H9 (cell line): ENCODE measurements at regions not wholly inside any gene's neighbourhood (a gene's known extent, or its start where the extent isn't known, plus 50 kb on each side); places are given as distances from the start of the nearest gene placed in this dataset.

Source experiments
- DNase-seq: peaks from one replicate; pipeline ENCODE4 v3.0.0-alpha.2; 2017
- H2AFZ ChIP-seq: one replicate; pipeline ENCODE4 v1.6.1; 2013; ENCODE audit warnings: mild to moderate bottlenecking, low read length, control low read depth, moderate library complexity
- H2AK5ac ChIP-seq: 2 replicates; pipeline ENCODE4 v1.6.1; 2013; ENCODE audit warnings: low read length, control low read depth, mixed read lengths; ENCODE audit not compliant: insufficient read length
- H2BK120ac ChIP-seq: one replicate; pipeline ENCODE4 v1.6.1; 2013; ENCODE audit warnings: low read depth, mild to moderate bottlenecking, low read length, control low read depth, inconsistent platforms; ENCODE audit not compliant: poor library complexity, severe bottlenecking
- H2BK12ac ChIP-seq: 2 replicates; pipeline ENCODE4 v1.6.1; 2013; ENCODE audit warnings: low read length, control low read depth, mixed read lengths, low read depth; ENCODE audit not compliant: insufficient read length
- H2BK15ac ChIP-seq: 2 replicates; pipeline ENCODE4 v1.6.1; 2013; ENCODE audit warnings: low read depth, low read length, control low read depth
- H2BK20ac ChIP-seq: one replicate; pipeline ENCODE4 v1.6.1; 2013; ENCODE audit warnings: low read depth, mild to moderate bottlenecking, low read length, control low read depth, inconsistent platforms; ENCODE audit not compliant: poor library complexity, severe bottlenecking
- H2BK5ac ChIP-seq: 2 replicates; pipeline ENCODE4 v1.6.1; 2013; ENCODE audit warnings: low read length, control low read depth, mixed read lengths; ENCODE audit not compliant: insufficient read length
- H3K14ac ChIP-seq: 2 replicates; pipeline ENCODE4 v1.6.1; 2013; ENCODE audit warnings: low read length, control low read depth; ENCODE audit not compliant: insufficient read depth
- H3K18ac ChIP-seq: 2 replicates; pipeline ENCODE4 v1.6.1; 2013; ENCODE audit warnings: low read depth, mild to moderate bottlenecking, mixed read lengths, low read length, control low read depth; ENCODE audit not compliant: insufficient read length
- H3K23ac ChIP-seq: 2 replicates; pipeline ENCODE4 v1.6.1; 2013; ENCODE audit warnings: low read length, control low read depth, mixed read lengths, low read depth; ENCODE audit not compliant: insufficient read length
- H3K23me2 ChIP-seq: 2 replicates; pipeline ENCODE4 v1.6.1; 2013; ENCODE audit warnings: low read depth, mild to moderate bottlenecking, mixed read lengths, low read length, control low read depth; ENCODE audit not compliant: insufficient read length, poor library complexity, severe bottlenecking
- H3K27ac ChIP-seq: 2 replicates; pipeline ENCODE4 v1.5.1; 2013; ENCODE audit warnings: low read length, control low read depth, mixed read lengths, low read depth; ENCODE audit not compliant: insufficient read length
- H3K27me3 ChIP-seq: 2 replicates; pipeline ENCODE4 v1.6.1; 2013; ENCODE audit warnings: low read length, control low read depth, inconsistent platforms; ENCODE audit not compliant: insufficient read depth
- H3K4ac ChIP-seq: 2 replicates; pipeline ENCODE4 v1.6.1; 2013; ENCODE audit warnings: low read depth, mild to moderate bottlenecking, control low read depth, inconsistent platforms, low read length, moderate library complexity
- H3K4me1 ChIP-seq: 2 replicates; pipeline ENCODE4 v1.6.1; 2013; ENCODE audit warnings: low read length, control low read depth, inconsistent platforms; ENCODE audit not compliant: insufficient read depth
- H3K4me2 ChIP-seq: 2 replicates; pipeline ENCODE4 v1.6.1; 2013; ENCODE audit warnings: low read length, control low read depth, mixed read lengths; ENCODE audit not compliant: insufficient read length, insufficient read depth
- H3K56ac ChIP-seq: 2 replicates; pipeline ENCODE4 v1.6.1; 2013; ENCODE audit warnings: low read depth, mild to moderate bottlenecking, mixed read lengths, low read length, control low read depth; ENCODE audit not compliant: insufficient read length
- H3K79me1 ChIP-seq: 2 replicates; pipeline ENCODE4 v1.6.1; 2013; ENCODE audit warnings: low read depth, mild to moderate bottlenecking, moderate library complexity, low read length, control low read depth, inconsistent platforms; ENCODE audit not compliant: insufficient read depth, poor library complexity, severe bottlenecking
- H3K79me2 ChIP-seq: 2 replicates; pipeline ENCODE4 v1.6.1; 2013; ENCODE audit warnings: low read length, control low read depth, inconsistent platforms; ENCODE audit not compliant: insufficient read depth
- H3K9ac ChIP-seq: 2 replicates; pipeline ENCODE4 v1.6.1; 2013; ENCODE audit warnings: low read length, control low read depth, mixed read lengths; ENCODE audit not compliant: insufficient read length; ENCODE audit errors: extremely low read depth
- H3K9me3 ChIP-seq: one replicate; pipeline ENCODE4 v1.6.1; 2013; ENCODE audit warnings: low read depth, low read length, inconsistent platforms; ENCODE audit not compliant: control insufficient read depth
- H3T11ph ChIP-seq: one replicate; pipeline ENCODE4 v1.6.1; 2013; ENCODE audit warnings: mild to moderate bottlenecking, low read length, control low read depth, inconsistent platforms
- H4K20me1 ChIP-seq: one replicate; pipeline ENCODE4 v1.6.1; 2013; ENCODE audit not compliant: control insufficient read depth, insufficient read length, insufficient read depth
- H4K5ac ChIP-seq: 2 replicates; pipeline ENCODE4 v1.6.1; 2013; ENCODE audit warnings: low read depth, mild to moderate bottlenecking, mixed read lengths, low read length, control low read depth; ENCODE audit not compliant: insufficient read length
- H4K8ac ChIP-seq: replicated peaks from 2 replicates; pipeline ENCODE4 v1.6.1; 2013; ENCODE audit warnings: low read length, control low read depth, mixed read lengths, low read depth; ENCODE audit not compliant: insufficient read length
- H4K91ac ChIP-seq: 2 replicates; pipeline ENCODE4 v1.6.1; 2013; ENCODE audit warnings: low read depth, mild to moderate bottlenecking, moderate library complexity, mixed read lengths, low read length, control low read depth; ENCODE audit not compliant: insufficient read length
- H3K27ac Mint-ChIP-seq, 3 experiments: 2 replicates in 2 of 3; 3 replicates in 1 of 3; pipeline ENCODE4 v1.8.0; 2020 to 2021; ENCODE audit warnings: mixed read lengths in 3 of 3, mild to moderate bottlenecking in 1 of 3, moderate library complexity in 1 of 3
- H3K27me3 Mint-ChIP-seq: 2 replicates; pipeline ENCODE4 v1.8.0; 2021; ENCODE audit warnings: low read depth, mild to moderate bottlenecking, moderate library complexity, mixed read lengths
- H3K36me3 Mint-ChIP-seq, 3 experiments: 2 replicates in 2 of 3; 3 replicates in 1 of 3; pipeline ENCODE4 v1.8.0; 2020 to 2021; ENCODE audit warnings: low read depth in 3 of 3, mixed read lengths in 3 of 3; ENCODE audit not compliant: insufficient read depth in 1 of 3
- H3K4me1 Mint-ChIP-seq, 2 experiments: 2 replicates each; pipeline ENCODE4 v1.8.0; 2020; ENCODE audit warnings: mixed read lengths in 2 of 2
- H3K4me3 Mint-ChIP-seq, 2 experiments: 2 replicates in 1 of 2; 3 replicates in 1 of 2; pipeline ENCODE4 v1.8.0; 2020 to 2021; ENCODE audit warnings: mild to moderate bottlenecking in 2 of 2, mixed read lengths in 2 of 2, moderate library complexity in 1 of 2
- H3K9me3 Mint-ChIP-seq, 2 experiments: 2 replicates in 1 of 2; 3 replicates in 1 of 2; pipeline ENCODE4 v1.8.0; 2020; ENCODE audit warnings: mild to moderate bottlenecking in 2 of 2, mixed read lengths in 2 of 2, moderate library complexity in 1 of 2
- WGBS: extraction: QIAGEN DNeasy Blood & Tissue Kit; methylation state at CpG from one replicate; pipeline ENCODE4 v1.1.7; 2013; ENCODE audit warnings: missing lambda C conversion rate, low lambda C conversion rate, mixed read lengths; ENCODE audit not compliant: insufficient read length; ENCODE audit errors: extremely low coverage; 5-methylcytosine and 5-hydroxymethylcytosine counted together
- TF ChIP-seq, protein P1 (sequence below): fragments of 200-600 bp; sonication (generic); conservative IDR thresholded peaks from 3 replicates; pipeline ENCODE4 v1.8.0; 2021; ENCODE audit warnings: antibody characterized with exemption, mild to moderate bottlenecking

- no peaks in the 10 kb centered on the region for H3K23me2 ChIP-seq
- H4K8ac ChIP-seq, result no peak overlapping the region
- H3K27me3 ChIP-seq, result no peaks in the 10 kb centered on the region
- TF ChIP-seq, protein P1, sequence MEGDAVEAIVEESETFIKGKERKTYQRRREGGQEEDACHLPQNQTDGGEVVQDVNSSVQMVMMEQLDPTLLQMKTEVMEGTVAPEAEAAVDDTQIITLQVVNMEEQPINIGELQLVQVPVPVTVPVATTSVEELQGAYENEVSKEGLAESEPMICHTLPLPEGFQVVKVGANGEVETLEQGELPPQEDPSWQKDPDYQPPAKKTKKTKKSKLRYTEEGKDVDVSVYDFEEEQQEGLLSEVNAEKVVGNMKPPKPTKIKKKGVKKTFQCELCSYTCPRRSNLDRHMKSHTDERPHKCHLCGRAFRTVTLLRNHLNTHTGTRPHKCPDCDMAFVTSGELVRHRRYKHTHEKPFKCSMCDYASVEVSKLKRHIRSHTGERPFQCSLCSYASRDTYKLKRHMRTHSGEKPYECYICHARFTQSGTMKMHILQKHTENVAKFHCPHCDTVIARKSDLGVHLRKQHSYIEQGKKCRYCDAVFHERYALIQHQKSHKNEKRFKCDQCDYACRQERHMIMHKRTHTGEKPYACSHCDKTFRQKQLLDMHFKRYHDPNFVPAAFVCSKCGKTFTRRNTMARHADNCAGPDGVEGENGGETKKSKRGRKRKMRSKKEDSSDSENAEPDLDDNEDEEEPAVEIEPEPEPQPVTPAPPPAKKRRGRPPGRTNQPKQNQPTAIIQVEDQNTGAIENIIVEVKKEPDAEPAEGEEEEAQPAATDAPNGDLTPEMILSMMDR, result no peak
- no peak overlapping the region for H3K27ac Mint-ChIP-seq
- WGBS, result no CpG with 5 or more reads among the region's 1 CpG
- H3K79me1 ChIP-seq, result no peaks in the 10 kb centered on the region
- H3K27ac ChIP-seq, result no peak overlapping the region
- no peaks in the 10 kb centered on the region for H3K4me1 ChIP-seq
- H3K27me3 Mint-ChIP-seq, result no peaks in the 10 kb centered on the region
- H4K20me1 ChIP-seq, result no peaks in the 10 kb centered on the region
- H3K9ac ChIP-seq, result no peak overlapping the region
- DNase-seq, result no peak
- no peak overlapping the region for H3K4me3 Mint-ChIP-seq
- no peak overlapping the region for H3K4me2 ChIP-seq
- no peaks in the 10 kb centered on the region for H3K79me2 ChIP-seq
- H2AFZ ChIP-seq, result no peak overlapping the region
- no peak overlapping the region for H3K4ac ChIP-seq
- H3K23ac ChIP-seq, result no peak overlapping the region
- H3K36me3 Mint-ChIP-seq, result no peaks in the 10 kb centered on the region
- no peak overlapping the region for H4K5ac ChIP-seq
- H2BK15ac ChIP-seq, result no peak overlapping the region
- peaks cover 8 to 12% of the 10 kb centered on the region in 2 experiments for H3K4me1 Mint-ChIP-seq
- H4K91ac ChIP-seq, result no peak overlapping the region
- H2BK120ac ChIP-seq, result no peak overlapping the region
- no peaks in the 10 kb centered on the region for H3K9me3 ChIP-seq
- H3K14ac ChIP-seq, result no peak overlapping the region
- H2BK20ac ChIP-seq, result no peak overlapping the region
- no peak overlapping the region for H2AK5ac ChIP-seq
- H3K9me3 Mint-ChIP-seq, result no peaks in the 10 kb centered on the region
- H3K56ac ChIP-seq, result no peak overlapping the region
- no peak overlapping the region for H3T11ph ChIP-seq
- no peak overlapping the region for H3K18ac ChIP-seq
- H2BK5ac ChIP-seq, result no peak overlapping the region
- H2BK12ac ChIP-seq, result no peak overlapping the region
These were observed 207.8 kb upstream of the PCDH18 start for GRCh38 chr4:137740141-137740540.
